ENCODE measurements at regions not wholly inside any gene's neighbourhood (a gene's known extent, or its start where the extent isn't known, plus 50 kb on each side); places are given as distances from the start of the nearest gene placed in this dataset. TPM values are rescaled to one million over a fixed set of nuclear protein-coding genes. Genes with fewer than 3 reads are reported as not detected.

- intact Hi-C loops (cut with micrococcal nuclease), result no loop called here
- no peak for TF ChIP-seq CTCF (IDR thresholded peaks at IDR 0.05; ENCODE audit: borderline replicate concordance)
- Histone ChIP-seq H3K36me3 (no peaks in the 10 kb centered on the region), H3K27ac (replicated peaks) (no peak overlapping the region), H3K9me3 (replicated peaks) (peaks cover 8% of the 10 kb centered on the region), H3K4me1 (no peaks in the 10 kb centered on the region), H3K27me3 (ENCODE audit: low read depth) (no peaks in the 10 kb centered on the region), H3K4me3 (no peak overlapping the region)
- no peak for DNase-seq
Observed at GRCh38 chr10:20350509-20350908, 534.3 kb downstream of the PLXDC2 start.

GRCh38 chr10:20343036-20343435 is 526.8 kb downstream of the PLXDC2 start:
- intact Hi-C loops (cut with micrococcal nuclease), result no loop called here
- H3K27ac ChIP-seq (replicated peaks), result no peak overlapping the region
- TF ChIP-seq CTCF (IDR thresholded peaks at IDR 0.05; ENCODE audit: borderline replicate concordance), result no peak
- no peaks in the 10 kb centered on the region for H3K36me3 ChIP-seq
- no peaks in the 10 kb centered on the region for H3K27me3 ChIP-seq (ENCODE audit: low read depth)
- peaks cover 16% of the 10 kb centered on the region for H3K9me3 ChIP-seq (replicated peaks)
- H3K4me3 ChIP-seq, result no peak overlapping the region
- DNase-seq, result no peak
- H3K4me1 ChIP-seq, result no peaks in the 10 kb centered on the region

Small RNA genes in the stretch of these regions (microRNA-seq; reads per million reads assigned to microRNA genes)
- gene MIR4675, result not detected

All from left ventricle myocardium inferior (tissue), 1 donor.